ENCODE measurements at regions not wholly inside any gene's neighbourhood (a gene's known extent, or its start where the extent isn't known, plus 50 kb on each side); places are given as distances from the start of the nearest gene placed in this dataset.

DNA sequence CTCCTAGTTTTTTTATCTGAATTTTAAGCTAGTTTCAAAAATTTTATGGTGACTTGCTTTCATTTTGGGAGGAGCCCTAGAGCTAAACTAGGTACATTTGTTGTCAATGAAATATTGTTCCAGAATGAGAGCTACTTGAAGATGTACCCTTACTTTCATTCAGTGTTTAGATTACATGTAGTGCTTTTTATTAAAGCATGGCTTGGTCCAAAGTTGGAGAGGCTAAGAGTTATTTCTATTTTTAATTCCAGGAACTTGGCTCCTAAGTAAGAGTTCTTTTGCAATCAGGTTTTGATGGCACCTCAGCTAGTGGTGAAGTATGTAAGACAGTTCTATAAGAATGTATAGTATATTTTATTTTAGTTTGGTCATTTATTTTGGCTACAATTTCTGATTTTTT is 165.5 kb downstream of the PRR32 start:
- intact Hi-C loops (cut with DNase I), result no loop called here
- Histone ChIP-seq H3K4me1 (no peaks in the 10 kb centered on the region), H3K36me3 (ENCODE audit: insufficient read depth in 1 of 2, low read depth in 1 of 2) (no peaks in the 10 kb centered on the region), H3K4me3 (no peak overlapping the region), H3K27me3 (ENCODE audit: insufficient read depth in 3 of 3, low read length in 2 of 3) (no peaks in the 10 kb centered on the region), H3K27ac (no peak overlapping the region), H3K9me3 (no peaks in the 10 kb centered on the region)
- TF ChIP-seq, protein P1, sequence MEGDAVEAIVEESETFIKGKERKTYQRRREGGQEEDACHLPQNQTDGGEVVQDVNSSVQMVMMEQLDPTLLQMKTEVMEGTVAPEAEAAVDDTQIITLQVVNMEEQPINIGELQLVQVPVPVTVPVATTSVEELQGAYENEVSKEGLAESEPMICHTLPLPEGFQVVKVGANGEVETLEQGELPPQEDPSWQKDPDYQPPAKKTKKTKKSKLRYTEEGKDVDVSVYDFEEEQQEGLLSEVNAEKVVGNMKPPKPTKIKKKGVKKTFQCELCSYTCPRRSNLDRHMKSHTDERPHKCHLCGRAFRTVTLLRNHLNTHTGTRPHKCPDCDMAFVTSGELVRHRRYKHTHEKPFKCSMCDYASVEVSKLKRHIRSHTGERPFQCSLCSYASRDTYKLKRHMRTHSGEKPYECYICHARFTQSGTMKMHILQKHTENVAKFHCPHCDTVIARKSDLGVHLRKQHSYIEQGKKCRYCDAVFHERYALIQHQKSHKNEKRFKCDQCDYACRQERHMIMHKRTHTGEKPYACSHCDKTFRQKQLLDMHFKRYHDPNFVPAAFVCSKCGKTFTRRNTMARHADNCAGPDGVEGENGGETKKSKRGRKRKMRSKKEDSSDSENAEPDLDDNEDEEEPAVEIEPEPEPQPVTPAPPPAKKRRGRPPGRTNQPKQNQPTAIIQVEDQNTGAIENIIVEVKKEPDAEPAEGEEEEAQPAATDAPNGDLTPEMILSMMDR (IDR thresholded peaks at IDR 0.05), result no peak
- DNase-seq, result no peak
- no peak for ATAC-seq

DNA sequence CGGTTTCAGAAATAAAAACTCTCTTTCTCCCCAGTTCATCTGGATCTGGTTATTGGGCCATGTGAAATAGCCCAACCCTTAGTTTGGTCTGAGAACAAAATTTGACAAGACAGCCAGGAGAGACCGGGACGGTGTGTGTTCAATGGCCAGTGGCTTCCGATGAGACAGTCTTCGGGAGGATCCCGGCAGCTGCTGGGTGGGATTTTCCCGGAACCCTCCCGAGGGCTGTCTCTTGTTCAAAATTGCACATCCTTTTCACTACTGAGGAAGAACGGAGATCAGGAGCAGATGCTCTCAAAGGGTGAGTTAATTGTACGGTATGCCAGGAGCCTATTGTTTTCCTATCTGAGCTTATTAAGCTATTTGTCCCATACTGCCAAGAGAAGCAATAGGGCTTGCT is 166.5 kb downstream of the PRR32 start:
- Histone ChIP-seq H3K4me3 (no peak overlapping the region), H3K36me3 (ENCODE audit: insufficient read depth in 1 of 2, low read depth in 1 of 2) (no peaks in the 10 kb centered on the region), H3K27me3 (ENCODE audit: insufficient read depth in 3 of 3, low read length in 2 of 3) (no peaks in the 10 kb centered on the region), H3K9me3 (no peaks in the 10 kb centered on the region), H3K4me1 (no peaks in the 10 kb centered on the region), H3K27ac (no peak overlapping the region)
- intact Hi-C loops (cut with DNase I), result no loop called here
- ATAC-seq (no peak), DNase-seq (peak in 1 of 2 donors; percentile 9)
- WGBS, 3 donors, result 58 to 78% (median 71%) methylated on average over 10 of the region's 10 CpGs
- TF ChIP-seq, protein P1 (IDR thresholded peaks at IDR 0.05), result no peak

DNA sequence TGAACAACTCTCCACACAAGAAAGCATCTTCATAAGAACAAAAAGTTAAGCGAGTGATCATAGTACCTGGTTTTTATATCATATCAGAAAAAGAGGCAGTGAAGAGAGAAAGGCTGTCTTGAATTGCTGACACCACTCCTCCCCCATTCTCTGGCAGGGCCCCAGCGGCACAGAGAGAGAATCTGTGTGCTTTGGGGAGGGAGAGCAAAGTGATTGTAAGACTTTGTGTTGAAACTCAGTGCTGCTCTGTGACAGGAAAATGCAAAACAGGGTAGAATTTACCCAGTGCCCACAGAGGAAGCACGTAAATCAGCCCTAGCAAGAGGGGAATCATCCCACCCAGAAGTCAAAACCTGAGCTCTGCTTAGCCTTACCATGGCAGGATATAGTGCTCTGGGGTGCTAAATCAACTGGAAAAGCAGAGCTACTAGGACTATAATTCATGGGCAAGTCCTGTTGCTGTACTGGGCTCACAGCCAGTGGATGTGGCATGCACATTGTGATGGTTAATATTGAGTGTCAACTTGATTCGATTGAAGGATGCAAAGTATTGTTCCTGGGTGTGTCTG is 174.6 kb downstream of the PRR32 start:
- no peak for DNase-seq
- H3K27me3 ChIP-seq (ENCODE audit: insufficient read depth in 3 of 3, low read length in 2 of 3), result no peaks in the 10 kb centered on the region
- intact Hi-C loops (cut with DNase I), result no loop called here
- ATAC-seq, result no peak
- TF ChIP-seq, protein P1 (IDR thresholded peaks at IDR 0.05), result no peak
- WGBS, 3 donors, result 38 to 62% (median 42%) methylated on average over 4 of the region's 4 CpGs
- H3K4me3 ChIP-seq, result no peak overlapping the region
- no peaks in the 10 kb centered on the region for H3K36me3 ChIP-seq (ENCODE audit: insufficient read depth in 1 of 2, low read depth in 1 of 2)
- H3K9me3 ChIP-seq, result no peaks in the 10 kb centered on the region
- H3K27ac ChIP-seq, result no peak overlapping the region
- H3K4me1 ChIP-seq, result no peaks in the 10 kb centered on the region

DNA sequence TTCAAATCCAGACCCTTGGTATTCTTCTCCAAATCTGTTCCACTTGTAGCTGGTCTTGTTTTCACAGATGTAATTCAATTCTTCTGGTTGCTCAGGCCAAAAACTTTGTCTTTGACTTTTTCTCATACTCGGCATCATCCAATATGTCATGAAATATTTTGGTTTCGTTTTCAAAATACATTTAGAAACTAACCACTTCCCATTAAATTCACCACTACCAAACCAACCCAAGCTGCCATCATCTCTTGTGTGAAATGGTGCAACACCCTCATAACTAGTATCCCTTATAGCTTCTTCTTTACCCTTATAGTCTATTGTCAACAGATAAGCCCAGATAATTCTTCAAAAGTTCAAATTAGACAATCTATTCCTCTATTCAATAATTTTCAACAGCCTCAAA is 192.1 kb downstream of the PRR32 start:
- 51 to 62% (median 57%) methylated on average over 2 of the region's 2 CpGs for WGBS, 3 donors
- no peaks in the 10 kb centered on the region for H3K4me1 ChIP-seq
- TF ChIP-seq, protein P1 (IDR thresholded peaks at IDR 0.05), result no peak
- DNase-seq (no peak), ATAC-seq (no peak)
- no peak overlapping the region for H3K27ac ChIP-seq
- intact Hi-C loops (cut with DNase I), result no loop called here
- no peaks in the 10 kb centered on the region for H3K36me3 ChIP-seq (ENCODE audit: insufficient read depth in 1 of 2, low read depth in 1 of 2)
- no peaks in the 10 kb centered on the region for H3K27me3 ChIP-seq (ENCODE audit: insufficient read depth in 3 of 3, low read length in 2 of 3)
- no peak overlapping the region for H3K4me3 ChIP-seq
- no peaks in the 10 kb centered on the region for H3K9me3 ChIP-seq

DNA sequence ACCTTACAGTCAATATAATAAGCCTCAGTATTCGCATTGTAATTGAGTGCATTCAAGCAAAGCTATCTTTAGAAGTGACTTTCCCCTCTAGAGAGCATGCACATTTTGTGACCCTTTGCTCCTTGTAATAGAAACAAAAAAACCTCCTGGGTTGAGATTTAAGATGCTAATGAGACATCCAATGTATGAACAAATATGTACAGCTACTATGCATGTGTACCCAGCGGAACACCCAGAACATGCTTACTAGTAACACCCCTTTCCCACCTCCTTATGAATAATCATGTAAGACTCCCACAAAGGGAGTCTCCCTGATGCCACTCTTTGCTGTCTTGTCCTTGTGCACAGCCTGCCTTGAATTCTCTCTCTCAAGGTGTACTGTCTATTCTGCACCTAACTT is 205.5 kb downstream of the PRR32 start:
- DNase-seq (no peak), ATAC-seq (no peak)
- Histone ChIP-seq H3K4me3 (no peak overlapping the region), H3K27me3 (ENCODE audit: insufficient read depth in 3 of 3, low read length in 2 of 3) (no peaks in the 10 kb centered on the region), H3K9me3 (no peaks in the 10 kb centered on the region), H3K4me1 (no peaks in the 10 kb centered on the region), H3K27ac (no peak overlapping the region), H3K36me3 (ENCODE audit: insufficient read depth in 1 of 2, low read depth in 1 of 2) (no peaks in the 10 kb centered on the region)
- intact Hi-C loops (cut with DNase I), result no loop called here
- WGBS, 3 donors, result 72 to 91% (median 90%) methylated on average over 2 of the region's 2 CpGs
- TF ChIP-seq, protein P1 (IDR thresholded peaks at IDR 0.05), result no peak

Data from psoas muscle (tissue), 7 donors.